ENCODE measurements at regions not wholly inside any gene's neighbourhood (a gene's known extent, or its start where the extent isn't known, plus 50 kb on each side); places are given as distances from the start of the nearest gene placed in this dataset.

GRCh38 chr11:8740129-8740528 lies 57.5 kb downstream of the RPL27A start:
- no peak for TF ChIP-seq CTCF (conservative IDR thresholded peaks at IDR 0.05; ENCODE audit: low read length)
- DNase-seq (ENCODE audit: low read depth), result no peak

GRCh38 chr11:8744423-8744822 lies 61.8 kb downstream of the RPL27A start:
- H3K4me3 ChIP-seq (ENCODE audit: low read length), result no peak overlapping the region
- no peak for DNase-seq (ENCODE audit: low read depth)
- TF ChIP-seq CTCF (conservative IDR thresholded peaks at IDR 0.05; ENCODE audit: low read length), result no peak

More at GRCh38 chr11:8740129-8740528, 57.5 kb downstream of the RPL27A start:
- no peak overlapping the region for H3K4me3 ChIP-seq (ENCODE audit: low read length)

GRCh38 chr11:8745431-8746253 lies 63.0 kb downstream of the RPL27A start:
- H3K4me3 ChIP-seq (ENCODE audit: low read length), result no peak overlapping the region
- DNase-seq (ENCODE audit: low read depth), result no peak
- no peak for TF ChIP-seq CTCF (conservative IDR thresholded peaks at IDR 0.05; ENCODE audit: low read length)

GRCh38 chr11:8746331-8746974 lies 63.9 kb downstream of the RPL27A start:
- H3K4me3 ChIP-seq (ENCODE audit: low read length), result no peak overlapping the region
- no peak for DNase-seq (ENCODE audit: low read depth)
- TF ChIP-seq CTCF (conservative IDR thresholded peaks at IDR 0.05; ENCODE audit: low read length), result no peak

- no peak for TF ChIP-seq CTCF (conservative IDR thresholded peaks at IDR 0.05; ENCODE audit: low read length)
- no peak for DNase-seq (ENCODE audit: low read depth)
Observed at GRCh38 chr11:8747173-8747572, 64.6 kb downstream of the RPL27A start.

GRCh38 chr11:8748317-8748716 lies 65.7 kb downstream of the RPL27A start:
- TF ChIP-seq CTCF (conservative IDR thresholded peaks at IDR 0.05; ENCODE audit: low read length), result no peak
- H3K4me3 ChIP-seq (ENCODE audit: low read length), result no peak overlapping the region
- DNase-seq (ENCODE audit: low read depth), result no peak

More at GRCh38 chr11:8747173-8747572, 64.6 kb downstream of the RPL27A start:
- H3K4me3 ChIP-seq (ENCODE audit: low read length), result no peak overlapping the region

GRCh38 chr11:8749202-8749601 lies 66.6 kb downstream of the RPL27A start:
- DNase-seq (ENCODE audit: low read depth), result no peak
- TF ChIP-seq CTCF (conservative IDR thresholded peaks at IDR 0.05; ENCODE audit: low read length), result no peak
- H3K4me3 ChIP-seq (ENCODE audit: low read length), result no peak overlapping the region
